BJ (cell line): ENCODE measurements at regions not wholly inside any gene's neighbourhood (a gene's known extent, or its start where the extent isn't known, plus 50 kb on each side); places are given as distances from the start of the nearest gene placed in this dataset.
"Not testable (repeated sequence)": the region's sequence is repeated elsewhere in the genome, so short reads cannot be mapped to it uniquely, and the experiment has no call there.

Experiments
- CTCF ChIA-PET: fragments of 350-600 bp; formaldehyde crosslinking; extraction: SDS; loops from one replicate; lab custom pipeline; 2021; ENCODE audit warnings: antibody characterized with exemption, inconsistent platforms; lab: Yijun Ruan, JAX
- POLR2A ChIA-PET: fragments of 300-600 bp; sonication (Branson Sonifier 250); formaldehyde crosslinking; extraction: SDS; loops from one replicate; lab custom pipeline; 2021; ENCODE audit warnings: antibody characterized with exemption; lab: Charles Lee
- DNase-seq: peaks from one replicate; pipeline ENCODE4 v3.0.0-alpha.2; 2011; ENCODE audit warnings: low read depth
- H3K27me3 ChIP-seq: 2 replicates; pipeline ENCODE4 v1.6.0; 2011; ENCODE audit warnings: low read length; ENCODE audit not compliant: control insufficient read depth, insufficient read depth
- H3K36me3 ChIP-seq: 2 replicates; pipeline ENCODE4 v1.5.1; 2011; ENCODE audit warnings: low read length; ENCODE audit not compliant: control insufficient read depth, insufficient read depth
- H3K4me3 ChIP-seq: 2 replicates; pipeline ENCODE4 v1.5.1; 2011; ENCODE audit warnings: low read depth, mild to moderate bottlenecking, control low read depth, low read length
- TF ChIP-seq, protein P1 (sequence below): IDR thresholded peaks from 2 replicates; pipeline ENCODE4 v1.5.1; 2011; ENCODE audit warnings: low read depth, mild to moderate bottlenecking, control low read depth, inconsistent platforms, low read length, moderate library complexity; ENCODE audit not compliant: insufficient read depth

DNA sequence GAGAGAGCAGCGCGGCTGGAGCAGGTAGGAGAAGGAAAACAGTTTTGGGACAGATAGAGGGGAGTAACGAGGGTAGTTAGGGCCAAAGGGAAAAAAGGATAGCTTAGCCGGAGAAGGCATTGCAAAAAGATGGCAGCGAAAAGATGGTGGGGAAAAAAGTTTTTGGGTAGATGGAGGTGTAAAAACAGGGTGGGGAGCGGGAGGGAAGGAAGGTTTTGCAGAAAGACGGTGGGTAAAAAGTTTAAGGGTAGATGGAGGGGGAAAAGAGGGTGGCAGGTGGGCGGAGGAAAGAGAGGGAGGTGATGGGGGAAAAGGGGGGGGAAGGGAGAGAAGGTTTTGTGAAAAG, 174.2 kb downstream of the USP22 start:
- H3K36me3 ChIP-seq, CTCF ChIA-PET, H3K4me3 ChIP-seq, POLR2A ChIA-PET, DNase-seq, H3K27me3 ChIP-seq: not testable (repeated sequence)

DNA sequence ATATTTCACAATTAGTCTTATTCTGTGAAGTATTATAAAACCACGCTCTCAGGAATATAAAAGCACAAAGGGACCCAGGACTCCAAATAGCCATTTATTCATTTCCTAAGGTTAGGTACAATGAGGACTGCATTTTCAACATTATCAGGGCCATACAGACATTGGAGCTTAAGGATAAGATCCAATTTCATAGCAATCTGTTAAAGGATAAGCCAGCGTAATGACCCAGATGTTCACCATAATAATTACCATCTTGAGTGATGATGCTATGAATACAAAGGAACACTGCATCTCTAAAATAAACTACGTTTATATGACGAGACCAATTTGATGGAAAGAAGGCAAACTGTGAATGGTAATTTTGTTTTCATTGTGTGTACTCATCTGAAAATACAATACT, 169.6 kb downstream of the USP22 start:
- CTCF ChIA-PET, H3K36me3 ChIP-seq, DNase-seq, H3K4me3 ChIP-seq, H3K27me3 ChIP-seq, POLR2A ChIA-PET: not testable (repeated sequence)

- H3K27me3 ChIP-seq, H3K4me3 ChIP-seq, DNase-seq, POLR2A ChIA-PET, H3K36me3 ChIP-seq, CTCF ChIA-PET: not testable (repeated sequence)
Observed at GRCh38 chr17:20873688-20874328, 169.0 kb downstream of the USP22 start.

DNA sequence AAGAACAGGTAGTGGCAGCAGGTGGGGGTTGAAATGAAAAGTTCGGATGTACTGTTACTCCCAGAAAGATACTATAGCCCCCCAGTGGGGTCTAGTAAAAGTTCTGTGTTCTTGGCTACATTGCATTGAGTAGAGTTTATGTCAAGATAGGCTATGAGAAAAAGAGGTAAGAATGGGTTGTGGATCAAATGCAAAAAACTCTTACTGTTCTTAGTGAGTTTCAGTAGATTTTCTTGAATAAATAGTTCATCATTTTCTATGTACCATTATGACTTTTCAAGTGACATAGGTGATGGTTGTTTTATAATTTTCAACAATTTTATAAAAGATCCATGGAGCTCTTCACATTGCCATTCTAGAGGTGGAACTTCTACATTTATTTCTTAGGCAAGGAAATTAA, 165.4 kb downstream of the USP22 start:
- POLR2A ChIA-PET, H3K36me3 ChIP-seq, CTCF ChIA-PET, DNase-seq, H3K27me3 ChIP-seq, H3K4me3 ChIP-seq: not testable (repeated sequence)

DNA sequence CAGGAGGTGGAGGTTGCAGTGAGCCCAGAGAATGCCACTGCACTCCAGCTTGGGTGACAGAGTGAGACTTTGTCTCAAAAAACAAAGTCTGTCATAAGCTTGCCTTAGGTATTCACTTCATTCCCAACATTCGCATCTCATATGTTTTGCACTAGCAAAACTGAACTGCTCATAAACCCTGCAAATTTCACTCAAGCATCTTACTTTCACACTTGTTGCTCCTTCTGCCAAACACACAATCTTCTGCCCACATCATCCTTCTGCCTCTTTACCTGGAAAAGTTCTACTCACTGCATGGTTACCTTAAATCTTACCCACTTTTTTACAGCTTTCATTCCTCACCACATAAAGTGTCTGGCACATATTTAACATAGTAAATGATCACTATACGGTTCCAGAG, 152.5 kb downstream of the USP22 start:
- ChIA-PET POLR2A (no interaction called here), CTCF (no interaction called here)
- no peak for DNase-seq
- Histone ChIP-seq H3K27me3 (no peaks in the 10 kb centered on the region), H3K36me3 (no peaks in the 10 kb centered on the region), H3K4me3 (no peak overlapping the region)
- TF ChIP-seq, protein P1, sequence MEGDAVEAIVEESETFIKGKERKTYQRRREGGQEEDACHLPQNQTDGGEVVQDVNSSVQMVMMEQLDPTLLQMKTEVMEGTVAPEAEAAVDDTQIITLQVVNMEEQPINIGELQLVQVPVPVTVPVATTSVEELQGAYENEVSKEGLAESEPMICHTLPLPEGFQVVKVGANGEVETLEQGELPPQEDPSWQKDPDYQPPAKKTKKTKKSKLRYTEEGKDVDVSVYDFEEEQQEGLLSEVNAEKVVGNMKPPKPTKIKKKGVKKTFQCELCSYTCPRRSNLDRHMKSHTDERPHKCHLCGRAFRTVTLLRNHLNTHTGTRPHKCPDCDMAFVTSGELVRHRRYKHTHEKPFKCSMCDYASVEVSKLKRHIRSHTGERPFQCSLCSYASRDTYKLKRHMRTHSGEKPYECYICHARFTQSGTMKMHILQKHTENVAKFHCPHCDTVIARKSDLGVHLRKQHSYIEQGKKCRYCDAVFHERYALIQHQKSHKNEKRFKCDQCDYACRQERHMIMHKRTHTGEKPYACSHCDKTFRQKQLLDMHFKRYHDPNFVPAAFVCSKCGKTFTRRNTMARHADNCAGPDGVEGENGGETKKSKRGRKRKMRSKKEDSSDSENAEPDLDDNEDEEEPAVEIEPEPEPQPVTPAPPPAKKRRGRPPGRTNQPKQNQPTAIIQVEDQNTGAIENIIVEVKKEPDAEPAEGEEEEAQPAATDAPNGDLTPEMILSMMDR, result no peak

DNA sequence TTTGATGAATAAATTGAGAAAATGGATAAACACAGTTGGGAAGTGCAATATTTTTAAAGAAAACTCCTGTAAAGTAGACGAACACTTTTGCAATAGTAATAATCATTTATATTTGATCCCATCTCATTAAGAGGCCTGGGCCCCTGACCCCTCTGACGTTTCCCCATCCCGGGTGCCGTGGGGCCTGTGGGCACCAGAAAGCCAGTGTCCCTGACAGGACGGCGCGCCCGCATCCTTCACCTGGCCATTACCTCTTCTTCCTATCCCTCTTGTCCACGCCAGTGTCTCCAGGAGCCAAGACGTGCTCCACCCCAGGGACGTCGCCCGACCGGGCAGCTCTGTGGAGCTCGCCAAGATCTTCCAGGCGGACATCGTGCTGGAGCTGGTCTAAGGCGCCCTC, 147.4 kb downstream of the USP22 start:
- POLR2A ChIA-PET, H3K4me3 ChIP-seq, H3K27me3 ChIP-seq, H3K36me3 ChIP-seq, DNase-seq: not testable (repeated sequence)
- CTCF ChIA-PET, result interaction anchor here (0.6 kb wide), 1 partner anchor 67 kb away, joined by 3 read pairs; no protein-coding TSS in a partner anchor

DNA sequence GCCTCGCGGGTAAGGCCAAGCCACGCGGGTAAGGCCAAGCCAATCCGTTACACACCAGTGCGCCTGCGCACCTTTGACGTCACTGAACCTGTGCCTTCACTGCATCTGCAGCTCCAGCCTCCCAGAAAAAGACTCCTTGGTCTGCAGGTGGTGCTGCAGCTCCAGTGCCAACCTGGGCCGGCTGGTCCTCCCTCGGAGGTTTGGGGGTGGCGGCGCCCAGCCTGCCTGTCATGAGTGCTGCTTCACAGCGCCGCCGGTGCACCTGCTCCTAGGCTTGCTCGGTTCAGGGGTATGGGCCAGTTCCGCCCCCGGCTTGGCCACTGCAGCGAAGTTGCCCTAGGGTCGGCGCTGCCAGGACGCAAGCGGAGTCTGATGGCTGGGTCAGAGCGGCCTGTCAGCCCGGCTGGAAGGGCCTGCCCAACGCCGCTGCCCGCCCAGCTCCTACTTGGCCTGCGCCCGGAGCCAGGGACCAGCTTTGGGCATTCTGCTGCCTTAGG, 146.6 kb downstream of the USP22 start:
- TF ChIP-seq, protein P1, result 0 out of 2 replicates have a peak, but pooled peaks have one; percentile 2
- no peak for DNase-seq
- Histone ChIP-seq H3K4me3 (no peak overlapping the region), H3K27me3 (no peaks in the 10 kb centered on the region), H3K36me3 (no peaks in the 10 kb centered on the region)
- POLR2A ChIA-PET, result no interaction called here
- CTCF ChIA-PET, result no interaction called here

DNA sequence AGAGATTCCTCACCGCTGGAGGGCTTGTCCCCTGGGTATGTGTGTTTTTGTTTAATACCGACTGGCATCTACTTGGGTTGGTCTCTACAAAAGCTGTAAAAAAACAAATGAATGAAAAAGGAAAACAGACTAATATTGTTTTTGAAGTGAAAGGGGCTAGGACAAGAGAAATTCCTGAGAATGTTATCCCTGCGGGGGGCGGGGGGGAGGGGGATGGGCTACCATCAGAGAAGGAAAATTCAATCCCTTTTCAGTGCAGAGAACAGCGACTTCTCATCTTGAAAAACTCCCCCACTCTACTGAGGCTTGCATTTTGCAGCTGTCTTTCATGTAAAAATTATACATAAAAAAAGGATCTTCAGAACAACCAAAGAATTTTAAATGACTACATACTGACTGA, 144.1 kb downstream of the USP22 start:
- H3K4me3 ChIP-seq, CTCF ChIA-PET, DNase-seq, H3K27me3 ChIP-seq, H3K36me3 ChIP-seq, POLR2A ChIA-PET: not testable (repeated sequence)

- CTCF ChIA-PET, H3K4me3 ChIP-seq, DNase-seq, POLR2A ChIA-PET, H3K27me3 ChIP-seq, H3K36me3 ChIP-seq: not testable (repeated sequence)
Observed at GRCh38 chr17:20902496-20902895, 140.3 kb downstream of the USP22 start.

GRCh38 chr17:20903549-20903948, 139.3 kb downstream of the USP22 start:
- POLR2A ChIA-PET, H3K4me3 ChIP-seq, H3K27me3 ChIP-seq, H3K36me3 ChIP-seq, DNase-seq: not testable (repeated sequence)
- CTCF ChIA-PET, result interaction anchor here (0.6 to 0.7 kb wide), 3 partner anchors 147 to 978 kb away, joined by 4 to 5 read pairs (median 4); no protein-coding TSS in a partner anchor
